ENCODE measurements at regions not wholly inside any gene's neighbourhood (a gene's known extent, or its start where the extent isn't known, plus 50 kb on each side); places are given as distances from the start of the nearest gene placed in this dataset.

DNA sequence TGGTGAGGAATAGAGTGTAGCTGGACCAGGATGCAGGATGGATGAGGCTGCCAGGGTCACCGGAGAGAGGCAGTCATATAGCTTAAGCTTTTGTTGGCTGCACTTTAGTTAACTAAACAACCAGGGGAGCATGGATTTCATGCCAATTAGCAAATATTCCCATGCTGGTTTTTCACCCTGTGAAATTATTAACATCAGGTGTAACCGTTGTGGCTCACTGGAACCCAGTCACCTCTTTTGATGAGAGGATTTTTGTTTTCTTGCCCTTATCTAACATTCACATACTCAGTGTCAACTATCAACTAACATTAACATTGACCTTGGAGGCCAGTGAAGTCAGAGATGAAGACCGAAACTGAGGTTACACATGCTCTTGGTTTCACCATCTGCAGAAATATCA lies 97.2 kb upstream of the BASP1 start:
- no peak for TF ChIP-seq SUZ12 (IDR thresholded peaks at IDR 0.05; ENCODE audit: extremely low read depth, insufficient read depth, insufficient read length)
- TF ChIP-seq YY1 (IDR thresholded peaks at IDR 0.05; ENCODE audit: insufficient read depth, insufficient read length) = no peak
- TF ChIP-seq ZNF274 (IDR thresholded peaks at IDR 0.05; ENCODE audit: low read depth, low read length) = no peak
